PC-3 (cell line): ENCODE measurements at regions not wholly inside any gene's neighbourhood (a gene's known extent, or its start where the extent isn't known, plus 50 kb on each side); places are given as distances from the start of the nearest gene placed in this dataset.

Source experiments
- EZH2phosphoT487 ChIP-seq: fragments of 300-600 bp; sonication (generic); IDR thresholded peaks from 2 replicates; pipeline ENCODE4 v1.6.1; 2018; ENCODE audit warnings: mild to moderate bottlenecking, antibody characterized with exemption, low read length, borderline replicate concordance
- TF ChIP-seq, protein P1 (sequence below): fragments of 300-600 bp; sonication (generic); conservative IDR thresholded peaks from 2 replicates; pipeline ENCODE4 v1.5.1; 2017; ENCODE audit warnings: antibody characterized with exemption, low read depth, mild to moderate bottlenecking, low read length

- TF ChIP-seq, protein P1, sequence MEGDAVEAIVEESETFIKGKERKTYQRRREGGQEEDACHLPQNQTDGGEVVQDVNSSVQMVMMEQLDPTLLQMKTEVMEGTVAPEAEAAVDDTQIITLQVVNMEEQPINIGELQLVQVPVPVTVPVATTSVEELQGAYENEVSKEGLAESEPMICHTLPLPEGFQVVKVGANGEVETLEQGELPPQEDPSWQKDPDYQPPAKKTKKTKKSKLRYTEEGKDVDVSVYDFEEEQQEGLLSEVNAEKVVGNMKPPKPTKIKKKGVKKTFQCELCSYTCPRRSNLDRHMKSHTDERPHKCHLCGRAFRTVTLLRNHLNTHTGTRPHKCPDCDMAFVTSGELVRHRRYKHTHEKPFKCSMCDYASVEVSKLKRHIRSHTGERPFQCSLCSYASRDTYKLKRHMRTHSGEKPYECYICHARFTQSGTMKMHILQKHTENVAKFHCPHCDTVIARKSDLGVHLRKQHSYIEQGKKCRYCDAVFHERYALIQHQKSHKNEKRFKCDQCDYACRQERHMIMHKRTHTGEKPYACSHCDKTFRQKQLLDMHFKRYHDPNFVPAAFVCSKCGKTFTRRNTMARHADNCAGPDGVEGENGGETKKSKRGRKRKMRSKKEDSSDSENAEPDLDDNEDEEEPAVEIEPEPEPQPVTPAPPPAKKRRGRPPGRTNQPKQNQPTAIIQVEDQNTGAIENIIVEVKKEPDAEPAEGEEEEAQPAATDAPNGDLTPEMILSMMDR, result no peak
- TF ChIP-seq EZH2phosphoT487, result no peak
Measured at GRCh38 chr20:6836821-6837374, 69.4 kb downstream of the BMP2 start.
